ENCODE measurements at regions not wholly inside any gene's neighbourhood (a gene's known extent, or its start where the extent isn't known, plus 50 kb on each side); places are given as distances from the start of the nearest gene placed in this dataset.

DNA sequence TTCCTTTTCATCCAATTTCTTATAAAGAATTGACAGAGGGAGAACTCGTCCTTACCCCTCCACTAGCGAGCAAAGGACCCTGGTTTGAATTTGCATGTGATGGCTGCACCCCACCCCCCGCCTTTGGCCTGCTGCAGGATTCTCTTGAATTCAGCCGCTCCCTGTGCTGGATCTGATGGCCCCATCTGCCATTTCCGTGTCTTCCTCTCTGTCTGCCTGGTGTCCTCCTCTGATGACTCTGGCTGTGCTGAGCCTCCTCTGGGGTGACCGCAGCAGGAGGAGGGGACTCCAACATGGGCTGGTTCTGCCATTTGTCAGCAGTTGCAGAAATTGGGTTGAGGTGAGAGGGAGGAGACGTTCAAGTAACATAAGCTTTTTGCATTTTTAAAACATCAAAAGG is 188.8 kb downstream of the DLL1 start:
- H3K27me3 ChIP-seq (replicated peaks; ENCODE audit: insufficient read depth, low read depth, low read length, poor library complexity), result no peaks in the 10 kb centered on the region
- POLR2A ChIA-PET (ENCODE audit: low non-redundant PET), result no interaction called here
- no peak overlapping the region for H3K27ac ChIP-seq (ENCODE audit: low read depth, low read length, poor library complexity, severe bottlenecking)
- CTCF ChIA-PET, result no interaction called here
- H3K4me3 ChIP-seq (ENCODE audit: low read depth, low read length, poor library complexity, severe bottlenecking), result no peak overlapping the region
- BruUV-seq (replicated peaks), result no TSS peak
- intact Hi-C loops (cut with micrococcal nuclease; ENCODE audit: unreplicated experiment), result no loop called here
- no peaks in the 10 kb centered on the region for H3K9me3 ChIP-seq (ENCODE audit: low read depth, low read length, poor library complexity, severe bottlenecking)
- no peaks in the 10 kb centered on the region for H3K4me1 ChIP-seq (ENCODE audit: insufficient read depth, low read length, poor library complexity, severe bottlenecking)
- no peak for DNase-seq (ENCODE audit: low spot score)
- TF ChIP-seq, protein P1, sequence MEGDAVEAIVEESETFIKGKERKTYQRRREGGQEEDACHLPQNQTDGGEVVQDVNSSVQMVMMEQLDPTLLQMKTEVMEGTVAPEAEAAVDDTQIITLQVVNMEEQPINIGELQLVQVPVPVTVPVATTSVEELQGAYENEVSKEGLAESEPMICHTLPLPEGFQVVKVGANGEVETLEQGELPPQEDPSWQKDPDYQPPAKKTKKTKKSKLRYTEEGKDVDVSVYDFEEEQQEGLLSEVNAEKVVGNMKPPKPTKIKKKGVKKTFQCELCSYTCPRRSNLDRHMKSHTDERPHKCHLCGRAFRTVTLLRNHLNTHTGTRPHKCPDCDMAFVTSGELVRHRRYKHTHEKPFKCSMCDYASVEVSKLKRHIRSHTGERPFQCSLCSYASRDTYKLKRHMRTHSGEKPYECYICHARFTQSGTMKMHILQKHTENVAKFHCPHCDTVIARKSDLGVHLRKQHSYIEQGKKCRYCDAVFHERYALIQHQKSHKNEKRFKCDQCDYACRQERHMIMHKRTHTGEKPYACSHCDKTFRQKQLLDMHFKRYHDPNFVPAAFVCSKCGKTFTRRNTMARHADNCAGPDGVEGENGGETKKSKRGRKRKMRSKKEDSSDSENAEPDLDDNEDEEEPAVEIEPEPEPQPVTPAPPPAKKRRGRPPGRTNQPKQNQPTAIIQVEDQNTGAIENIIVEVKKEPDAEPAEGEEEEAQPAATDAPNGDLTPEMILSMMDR (conservative IDR thresholded peaks at IDR 0.05; ENCODE audit: low read depth, low read length), result no peak
- no peak for TF ChIP-seq EZH2 (IDR thresholded peaks at IDR 0.05; ENCODE audit: borderline replicate concordance, low read depth, low read length, poor library complexity, severe bottlenecking)
- H3K36me3 ChIP-seq (ENCODE audit: insufficient read depth, low read length, poor library complexity, severe bottlenecking), result no peaks in the 10 kb centered on the region

DNA sequence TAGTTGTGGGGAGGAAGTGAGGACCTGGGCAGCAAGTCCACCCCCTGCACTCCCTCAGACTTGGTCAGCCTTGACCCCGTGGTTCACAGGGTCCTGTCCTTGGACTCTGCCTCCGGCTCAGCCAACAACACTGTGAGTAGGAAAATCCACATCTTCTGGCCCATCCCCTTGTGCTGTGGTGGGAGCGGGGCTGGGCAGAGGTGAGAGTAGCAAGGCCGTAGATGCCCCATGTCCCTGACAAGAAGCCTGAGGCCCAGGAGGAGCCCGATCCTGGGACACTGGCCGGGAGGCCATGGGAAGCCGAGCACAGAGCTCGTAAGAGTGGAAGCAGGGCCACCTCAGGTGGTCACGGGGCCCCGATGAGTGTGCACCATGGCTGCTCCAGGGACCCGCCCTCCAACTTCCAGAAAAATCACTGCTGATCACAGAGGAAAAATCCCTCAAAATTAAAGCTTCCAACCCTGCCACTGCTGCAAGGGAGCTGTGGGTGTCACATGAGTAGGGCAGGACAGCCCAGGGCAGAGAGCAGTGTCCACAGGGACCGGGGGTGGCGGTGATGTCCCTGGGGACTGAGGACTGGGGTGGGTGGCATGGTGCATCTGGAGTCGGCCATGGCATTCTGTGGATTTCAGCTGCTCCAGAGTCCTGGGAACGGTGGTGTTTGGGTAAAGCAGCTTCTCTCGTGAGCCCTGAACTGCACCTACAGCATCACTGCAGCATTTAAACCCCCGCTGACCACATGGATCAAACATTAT is 189.4 kb downstream of the DLL1 start:
- H3K27me3 ChIP-seq (replicated peaks; ENCODE audit: insufficient read depth, low read depth, low read length, poor library complexity), result no peaks in the 10 kb centered on the region
- no peak for DNase-seq (ENCODE audit: low spot score)
- H3K27ac ChIP-seq (ENCODE audit: low read depth, low read length, poor library complexity, severe bottlenecking), result no peak overlapping the region
- H3K4me3 ChIP-seq (ENCODE audit: low read depth, low read length, poor library complexity, severe bottlenecking), result no peak overlapping the region
- ChIA-PET CTCF (no interaction called here), POLR2A (ENCODE audit: low non-redundant PET) (no interaction called here)
- intact Hi-C loops (cut with micrococcal nuclease; ENCODE audit: unreplicated experiment), result no loop called here
- no TSS peak for BruUV-seq (replicated peaks)
- TF ChIP-seq, protein P1 (conservative IDR thresholded peaks at IDR 0.05; ENCODE audit: low read depth, low read length), result no peak
- no peak for TF ChIP-seq EZH2 (IDR thresholded peaks at IDR 0.05; ENCODE audit: borderline replicate concordance, low read depth, low read length, poor library complexity, severe bottlenecking)
- no peaks in the 10 kb centered on the region for H3K36me3 ChIP-seq (ENCODE audit: insufficient read depth, low read length, poor library complexity, severe bottlenecking)
- no peaks in the 10 kb centered on the region for H3K4me1 ChIP-seq (ENCODE audit: insufficient read depth, low read length, poor library complexity, severe bottlenecking)
- H3K9me3 ChIP-seq (ENCODE audit: low read depth, low read length, poor library complexity, severe bottlenecking), result no peaks in the 10 kb centered on the region

DNA sequence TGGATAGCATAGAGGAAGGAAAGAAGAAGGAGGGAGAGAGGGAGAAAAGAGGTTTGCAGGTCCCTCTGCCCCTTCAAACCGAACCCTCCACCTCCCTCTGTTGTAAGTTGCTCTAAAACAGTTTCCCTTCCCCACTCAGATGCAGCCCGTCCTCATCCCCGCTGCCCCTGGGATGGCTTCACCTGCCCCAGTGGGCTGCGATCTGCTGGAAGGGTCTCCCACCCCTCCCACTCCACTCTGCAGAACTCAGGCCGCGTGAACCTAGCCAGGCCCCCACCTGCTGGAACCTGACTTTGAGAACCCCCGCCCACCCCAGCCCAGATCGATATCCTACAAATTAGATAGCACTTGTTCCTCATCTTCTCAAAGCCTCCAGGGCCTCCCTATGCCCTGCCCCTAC is 190.8 kb downstream of the DLL1 start:
- no TSS peak for BruUV-seq (replicated peaks)
- CTCF ChIA-PET, result no interaction called here
- Histone ChIP-seq H3K4me1 (ENCODE audit: insufficient read depth, low read length, poor library complexity, severe bottlenecking) (no peaks in the 10 kb centered on the region), H3K27me3 (replicated peaks; ENCODE audit: insufficient read depth, low read depth, low read length, poor library complexity) (no peaks in the 10 kb centered on the region), H3K36me3 (ENCODE audit: insufficient read depth, low read length, poor library complexity, severe bottlenecking) (no peaks in the 10 kb centered on the region), H3K4me3 (ENCODE audit: low read depth, low read length, poor library complexity, severe bottlenecking) (no peak overlapping the region), H3K27ac (ENCODE audit: low read depth, low read length, poor library complexity, severe bottlenecking) (no peak overlapping the region), H3K9me3 (ENCODE audit: low read depth, low read length, poor library complexity, severe bottlenecking) (no peaks in the 10 kb centered on the region)
- POLR2A ChIA-PET (ENCODE audit: low non-redundant PET), result no interaction called here
- intact Hi-C loops (cut with micrococcal nuclease; ENCODE audit: unreplicated experiment), result no loop called here
- TF ChIP-seq, protein P1 (conservative IDR thresholded peaks at IDR 0.05; ENCODE audit: low read depth, low read length), result no peak
- no peak for TF ChIP-seq EZH2 (IDR thresholded peaks at IDR 0.05; ENCODE audit: borderline replicate concordance, low read depth, low read length, poor library complexity, severe bottlenecking)
- DNase-seq (ENCODE audit: low spot score), result no peak
